Trophoblast cell (in vitro differentiated cells and primary cell): ENCODE measurements at regions not wholly inside any gene's neighbourhood (a gene's known extent, or its start where the extent isn't known, plus 50 kb on each side); places are given as distances from the start of the nearest gene placed in this dataset.

ENCODE experiments used
- DNase-seq, 2 donors: peaks; one replicate each; pipeline ENCODE4 v3.0.0-alpha.2; 2016
- H2AFZ ChIP-seq: 2 replicates; pipeline ENCODE4 v1.6.1; 2013; ENCODE audit warnings: low read length, moderate library complexity, mild to moderate bottlenecking; ENCODE audit not compliant: insufficient read depth, poor library complexity
- H2AK5ac ChIP-seq: 2 replicates; pipeline ENCODE4 v1.6.1; 2013; ENCODE audit warnings: mild to moderate bottlenecking, low read length
- H2BK120ac ChIP-seq: 2 replicates; pipeline ENCODE4 v1.6.1; 2013; ENCODE audit warnings: low read length, mild to moderate bottlenecking, moderate library complexity; ENCODE audit not compliant: insufficient read depth, poor library complexity
- H2BK12ac ChIP-seq: 2 replicates; pipeline ENCODE4 v1.6.1; 2013; ENCODE audit warnings: mild to moderate bottlenecking, low read length, moderate library complexity
- H2BK5ac ChIP-seq: 2 replicates; pipeline ENCODE4 v1.6.1; 2013; ENCODE audit warnings: low read length, low read depth, moderate library complexity, mild to moderate bottlenecking; ENCODE audit not compliant: poor library complexity
- H3K14ac ChIP-seq: 2 replicates; pipeline ENCODE4 v1.6.1; 2013; ENCODE audit warnings: mild to moderate bottlenecking, low read length
- H3K18ac ChIP-seq: 2 replicates; pipeline ENCODE4 v1.6.1; 2013; ENCODE audit warnings: mild to moderate bottlenecking, low read length
- H3K23ac ChIP-seq: 2 replicates; pipeline ENCODE4 v1.6.1; 2013; ENCODE audit warnings: low read length
- H3K27ac ChIP-seq: 2 replicates; pipeline ENCODE4 v1.5.1; 2013; ENCODE audit warnings: low read depth, mild to moderate bottlenecking, inconsistent platforms, low read length, moderate library complexity
- H3K27me3 ChIP-seq: 2 replicates; pipeline ENCODE4 v1.6.1; 2013; ENCODE audit warnings: inconsistent platforms, mild to moderate bottlenecking, low read length, moderate library complexity; ENCODE audit not compliant: insufficient read depth
- H3K36me3 ChIP-seq, 2 experiments: 1 replicate in 1 of 2; 2 replicates in 1 of 2; pipeline ENCODE4 v1.6.1; 2013; ENCODE audit warnings: low read length in 2 of 2, mild to moderate bottlenecking in 2 of 2, moderate library complexity in 1 of 2; ENCODE audit not compliant: insufficient read depth in 2 of 2, control insufficient read depth in 1 of 2
- H3K4ac ChIP-seq: 2 replicates; pipeline ENCODE4 v1.6.1; 2013; ENCODE audit warnings: low read depth, mild to moderate bottlenecking, low read length, moderate library complexity
- H3K4me1 ChIP-seq, 2 experiments: 1 replicate in 1 of 2; 2 replicates in 1 of 2; pipeline ENCODE4 v1.6.1; 2013; ENCODE audit warnings: low read length in 2 of 2, mild to moderate bottlenecking in 2 of 2, moderate library complexity in 1 of 2; ENCODE audit not compliant: insufficient read depth in 2 of 2, control insufficient read depth in 1 of 2
- H3K4me2 ChIP-seq: 2 replicates; pipeline ENCODE4 v1.6.1; 2013; ENCODE audit warnings: inconsistent platforms, mild to moderate bottlenecking, low read length, moderate library complexity
- H3K4me3 ChIP-seq: 2 replicates; pipeline ENCODE4 v1.5.1; 2013; ENCODE audit warnings: mild to moderate bottlenecking, low read depth, low read length, inconsistent platforms
- H3K79me1 ChIP-seq: one replicate; pipeline ENCODE4 v1.6.1; 2013; ENCODE audit warnings: low read length
- H3K79me2 ChIP-seq: 2 replicates; pipeline ENCODE4 v1.6.1; 2013; ENCODE audit warnings: low read length, mild to moderate bottlenecking; ENCODE audit not compliant: control insufficient read depth, insufficient read depth, poor library complexity
- H3K9ac ChIP-seq: 2 replicates; pipeline ENCODE4 v1.6.1; 2013; ENCODE audit warnings: mild to moderate bottlenecking, low read length
- H3K9me3 ChIP-seq: 2 replicates; pipeline ENCODE4 v1.6.1; 2013; ENCODE audit warnings: low read depth, mild to moderate bottlenecking, control low read depth, inconsistent platforms, low read length; ENCODE audit not compliant: insufficient read depth
- H4K12ac ChIP-seq: 2 replicates; pipeline ENCODE4 v1.6.1; 2013; ENCODE audit warnings: low read depth, mild to moderate bottlenecking, low read length, moderate library complexity
- H4K8ac ChIP-seq: 2 replicates; pipeline ENCODE4 v1.6.1; 2013; ENCODE audit warnings: low read depth, mild to moderate bottlenecking, low read length, moderate library complexity
- H4K91ac ChIP-seq: one replicate; pipeline ENCODE4 v1.6.1; 2013; ENCODE audit warnings: low read depth, mild to moderate bottlenecking, low read length, moderate library complexity
- WGBS: extraction: QIAGEN DNeasy Blood & Tissue Kit; methylation state at CpG from one replicate; pipeline ENCODE4 v1.1.7; 2013; ENCODE audit warnings: missing lambda C conversion rate; ENCODE audit not compliant: insufficient read length, insufficient coverage; ENCODE audit errors: extremely low coverage; 5-methylcytosine and 5-hydroxymethylcytosine counted together

DNA sequence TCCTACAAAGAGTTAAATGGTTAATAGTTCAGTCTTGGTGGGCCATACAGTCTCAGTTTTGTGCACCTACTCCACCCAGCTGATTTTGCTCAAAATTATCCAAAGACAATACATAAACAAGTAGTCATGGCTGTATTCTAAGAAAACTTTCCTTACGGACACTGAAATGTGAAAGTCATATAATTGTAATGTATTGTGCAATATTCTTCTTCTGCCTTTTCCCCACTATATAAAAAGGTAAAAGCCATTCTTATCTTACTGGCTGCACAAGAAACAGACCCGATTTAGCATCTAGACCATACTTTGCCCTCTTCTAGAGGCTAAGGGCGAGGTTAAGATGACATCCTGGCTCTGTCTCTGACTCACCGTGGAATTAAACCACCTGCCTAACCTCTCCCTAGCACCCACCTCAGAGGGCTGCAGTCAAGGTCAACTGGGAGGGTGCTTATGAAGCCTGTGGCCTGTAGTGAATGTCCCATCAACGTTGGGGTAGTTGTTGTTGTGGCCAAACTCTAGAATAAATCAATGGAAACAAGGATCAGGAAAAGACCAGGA, 63.8 kb upstream of the DOCK1 start:
- Histone ChIP-seq H3K9me3 (no peaks in the 10 kb centered on the region), H3K4ac (no peak overlapping the region), H2BK120ac (no peak overlapping the region), H3K4me2 (no peak overlapping the region), H2BK5ac (no peak overlapping the region), H3K79me2 (no peaks in the 10 kb centered on the region), H4K91ac (no peak overlapping the region), H3K14ac (no peak overlapping the region), H3K23ac (no peak overlapping the region), H4K8ac (no peak overlapping the region), H3K27me3 (no peaks in the 10 kb centered on the region), H4K12ac (no peak overlapping the region), H3K27ac (no peak overlapping the region), H3K9ac (no peak overlapping the region), H3K36me3 (no peaks in the 10 kb centered on the region), H3K4me3 (no peak overlapping the region), H3K79me1 (peaks cover 6% of the 10 kb centered on the region), H2AK5ac (no peak overlapping the region), H2AFZ (no peak overlapping the region), H3K18ac (no peak overlapping the region), H3K4me1 (peaks cover 0 to 3% of the 10 kb centered on the region in 2 experiments), H2BK12ac (no peak overlapping the region)
- no CpG with 5 or more reads among the region's 5 CpGs for WGBS
- DNase-seq = no peak

DNA sequence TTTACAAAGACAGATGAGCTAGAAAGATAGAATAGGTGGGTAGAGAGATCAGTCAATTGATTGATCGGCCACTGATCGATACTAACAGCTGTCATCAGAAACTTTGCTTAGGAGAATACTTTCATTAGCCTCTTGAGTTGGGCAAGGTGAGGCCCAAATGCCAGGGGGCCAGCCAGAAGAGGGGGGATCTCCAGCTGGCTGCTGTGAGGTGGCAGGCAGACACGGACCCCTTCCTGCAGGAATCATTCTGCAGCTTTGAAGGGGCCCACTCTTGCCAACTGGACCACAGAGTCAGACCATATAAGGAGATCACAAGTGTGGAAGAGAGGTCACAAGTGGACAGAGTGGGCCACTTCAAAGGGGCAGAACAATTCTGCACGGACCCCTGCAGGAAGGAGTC, 62.9 kb upstream of the DOCK1 start:
- DNase-seq = no peak
- Histone ChIP-seq H3K4me3 (no peak overlapping the region), H4K12ac (no peak overlapping the region)

DNA sequence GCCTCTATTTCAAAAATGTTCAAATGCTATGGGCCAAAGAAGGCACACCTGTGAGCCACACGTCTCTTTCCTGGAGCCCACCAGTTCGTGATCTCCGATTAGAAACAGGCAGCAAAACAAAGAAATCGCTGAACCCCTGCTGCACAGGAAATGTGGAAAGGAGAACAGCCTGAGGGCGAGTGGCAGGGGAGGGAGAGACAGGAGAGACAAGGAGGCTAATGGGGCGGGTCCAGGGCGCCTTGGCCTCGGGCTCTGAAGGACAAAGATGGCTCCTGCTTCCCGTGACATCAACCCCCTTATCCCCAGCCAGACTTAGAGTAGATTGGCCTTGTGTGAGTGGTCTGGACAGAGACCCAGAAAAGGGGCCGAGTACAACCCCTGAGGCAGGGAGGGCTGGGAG, 62.4 kb upstream of the DOCK1 start:
- Histone ChIP-seq H3K14ac (no peak overlapping the region), H3K4me2 (no peak overlapping the region), H4K12ac (peak overlapping the region; percentile 27), H4K8ac (peak overlapping the region; percentile 50), H3K79me2 (no peaks in the 10 kb centered on the region), H3K4ac (no peak overlapping the region), H2AK5ac (no peak overlapping the region), H2BK12ac (peak overlapping the region; percentile 23), H2AFZ (no peak overlapping the region), H3K9ac (no peak overlapping the region), H3K79me1 (peaks cover 6% of the 10 kb centered on the region), H3K18ac (no peak overlapping the region), H3K27me3 (no peaks in the 10 kb centered on the region), H3K4me3 (no peak overlapping the region), H3K23ac (no peak overlapping the region), H3K36me3 (no peaks in the 10 kb centered on the region), H2BK5ac (no peak overlapping the region), H3K4me1 (peaks cover 0 to 3% of the 10 kb centered on the region in 2 experiments), H3K27ac (no peak overlapping the region), H3K9me3 (no peaks in the 10 kb centered on the region), H4K91ac (peak overlapping the region; percentile 26), H2BK120ac (peak overlapping the region; percentile 30)
- no CpG with 5 or more reads among the region's 10 CpGs for WGBS
- no peak for DNase-seq

More for the DNA sequence above, 62.9 kb upstream of the DOCK1 start:
- no peak overlapping the region for H3K27ac ChIP-seq
- no peaks in the 10 kb centered on the region for H3K36me3 ChIP-seq
- H3K79me1 ChIP-seq = peaks cover 6% of the 10 kb centered on the region
- no peak overlapping the region for H4K91ac ChIP-seq
- no peak overlapping the region for H4K8ac ChIP-seq
- H3K9ac ChIP-seq = no peak overlapping the region
- H3K27me3 ChIP-seq = no peaks in the 10 kb centered on the region
- H3K79me2 ChIP-seq = no peaks in the 10 kb centered on the region
- no peak overlapping the region for H2AFZ ChIP-seq
- no peak overlapping the region for H2BK5ac ChIP-seq
- no peak overlapping the region for H3K18ac ChIP-seq
- H2AK5ac ChIP-seq = peak overlapping the region; percentile 24
- peak overlapping the region; percentile 37 for H2BK120ac ChIP-seq
- H2BK12ac ChIP-seq = peak overlapping the region; percentile 59
- no CpG with 5 or more reads among the region's 4 CpGs for WGBS
- no peak overlapping the region for H3K14ac ChIP-seq
- no peaks in the 10 kb centered on the region for H3K9me3 ChIP-seq
- no peak overlapping the region for H3K4me2 ChIP-seq
- H3K4ac ChIP-seq = no peak overlapping the region
- H3K4me1 ChIP-seq = peaks cover 0 to 3% of the 10 kb centered on the region in 2 experiments
- H3K23ac ChIP-seq = no peak overlapping the region

DNA sequence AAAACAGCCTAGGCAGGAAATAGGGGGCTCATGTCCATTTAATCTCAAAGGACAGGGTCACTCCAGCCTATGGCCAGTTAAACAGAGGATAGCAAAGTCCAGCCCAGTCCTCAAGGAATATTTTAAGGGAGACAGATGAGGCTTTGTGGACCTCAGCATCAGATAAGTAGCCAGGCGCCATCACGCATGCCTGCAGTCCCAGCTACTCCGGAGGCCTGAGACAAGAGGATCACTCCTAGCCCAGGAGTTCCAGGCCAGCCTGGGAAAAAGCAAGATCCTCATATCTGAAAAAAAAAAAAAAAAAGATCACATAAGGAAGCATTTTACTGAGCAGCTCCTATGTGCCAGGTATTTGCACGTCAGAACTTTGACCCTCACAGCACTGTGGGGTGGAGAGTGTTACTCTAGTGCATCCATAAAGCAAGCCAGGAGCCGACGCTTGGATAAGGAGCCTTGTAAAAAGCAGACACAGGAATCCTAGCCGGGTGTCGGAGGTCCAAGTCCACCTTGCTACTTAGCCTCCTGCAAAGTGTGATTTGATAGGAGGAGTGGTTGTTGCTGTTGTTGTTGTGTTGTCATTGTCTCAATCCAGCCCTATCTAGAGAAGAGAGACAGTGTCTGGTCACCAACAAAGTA, 61.8 kb upstream of the DOCK1 start:
- H4K12ac ChIP-seq = no peak overlapping the region
- peak overlapping the region; percentile 23 for H2BK12ac ChIP-seq
- no peaks in the 10 kb centered on the region for H3K79me2 ChIP-seq
- H3K27me3 ChIP-seq = no peaks in the 10 kb centered on the region
- no CpG with 5 or more reads among the region's 8 CpGs for WGBS
- no peak overlapping the region for H3K18ac ChIP-seq
- H3K9ac ChIP-seq = no peak overlapping the region
- H3K14ac ChIP-seq = no peak overlapping the region
- H3K36me3 ChIP-seq = no peaks in the 10 kb centered on the region
- H3K4me2 ChIP-seq = no peak overlapping the region
- H3K9me3 ChIP-seq = no peaks in the 10 kb centered on the region
- H3K4me3 ChIP-seq = no peak overlapping the region
- no peak overlapping the region for H2AK5ac ChIP-seq
- peak overlapping the region; percentile 30 for H2BK120ac ChIP-seq
- no peak overlapping the region for H2BK5ac ChIP-seq
- peak overlapping the region; percentile 26 for H4K91ac ChIP-seq
- H3K79me1 ChIP-seq = peaks cover 6% of the 10 kb centered on the region
- H2AFZ ChIP-seq = no peak overlapping the region
- no peak for DNase-seq
- H3K4ac ChIP-seq = peak overlapping the region; percentile 20
- no peak overlapping the region for H3K27ac ChIP-seq
- H3K23ac ChIP-seq = no peak overlapping the region
- peak overlapping the region; percentile 50 for H4K8ac ChIP-seq
- H3K4me1 ChIP-seq = peaks cover 0 to 3% of the 10 kb centered on the region in 2 experiments
